HL-60 (cell line): ENCODE measurements at regions not wholly inside any gene's neighbourhood (a gene's known extent, or its start where the extent isn't known, plus 50 kb on each side); places are given as distances from the start of the nearest gene placed in this dataset.

Source experiments
- GABPA ChIP-seq: IDR thresholded peaks from 2 replicates; pipeline ENCODE4 v1.6.1; 2012; ENCODE audit warnings: low read depth
- POLR2AphosphoS5 ChIP-seq: IDR thresholded peaks from 2 replicates; pipeline ENCODE4 v1.6.1; 2012; ENCODE audit warnings: low read depth
- SPI1 ChIP-seq: IDR thresholded peaks from 2 replicates; pipeline ENCODE4 v1.6.1; 2012; ENCODE audit warnings: low read depth, mild to moderate bottlenecking, borderline replicate concordance
- TF ChIP-seq, protein P1 (sequence below): IDR thresholded peaks from one replicate; pipeline ENCODE4 v1.5.1; 2011; ENCODE audit warnings: low read length, control low read depth, inconsistent platforms; ENCODE audit not compliant: insufficient read depth
- TF ChIP-seq, protein P2 (sequence below): IDR thresholded peaks from 2 replicates; pipeline ENCODE4 v1.6.1; 2012; ENCODE audit warnings: low read depth; ENCODE audit not compliant: insufficient replicate concordance

DNA sequence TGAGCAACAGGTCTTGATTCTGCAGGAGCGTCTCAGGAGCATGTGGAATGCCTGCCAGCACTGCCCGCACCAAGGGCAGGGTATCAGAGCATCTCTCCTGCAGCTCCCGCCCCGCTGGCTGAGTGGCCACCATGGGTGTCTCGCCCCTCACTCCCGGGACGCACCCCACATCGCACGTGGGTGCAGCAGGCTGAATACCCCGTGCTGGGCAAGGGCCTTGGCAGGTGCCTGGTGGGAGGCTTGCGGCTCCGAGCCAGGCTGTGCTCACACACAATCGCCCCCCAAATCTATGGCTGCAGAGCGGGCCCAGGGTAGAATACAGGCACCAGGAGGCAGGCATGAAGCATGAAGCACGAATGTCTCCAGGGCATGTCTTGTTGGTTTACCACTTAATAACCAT is 103.9 kb upstream of the TMEM132D start:
- TF ChIP-seq, protein P1, sequence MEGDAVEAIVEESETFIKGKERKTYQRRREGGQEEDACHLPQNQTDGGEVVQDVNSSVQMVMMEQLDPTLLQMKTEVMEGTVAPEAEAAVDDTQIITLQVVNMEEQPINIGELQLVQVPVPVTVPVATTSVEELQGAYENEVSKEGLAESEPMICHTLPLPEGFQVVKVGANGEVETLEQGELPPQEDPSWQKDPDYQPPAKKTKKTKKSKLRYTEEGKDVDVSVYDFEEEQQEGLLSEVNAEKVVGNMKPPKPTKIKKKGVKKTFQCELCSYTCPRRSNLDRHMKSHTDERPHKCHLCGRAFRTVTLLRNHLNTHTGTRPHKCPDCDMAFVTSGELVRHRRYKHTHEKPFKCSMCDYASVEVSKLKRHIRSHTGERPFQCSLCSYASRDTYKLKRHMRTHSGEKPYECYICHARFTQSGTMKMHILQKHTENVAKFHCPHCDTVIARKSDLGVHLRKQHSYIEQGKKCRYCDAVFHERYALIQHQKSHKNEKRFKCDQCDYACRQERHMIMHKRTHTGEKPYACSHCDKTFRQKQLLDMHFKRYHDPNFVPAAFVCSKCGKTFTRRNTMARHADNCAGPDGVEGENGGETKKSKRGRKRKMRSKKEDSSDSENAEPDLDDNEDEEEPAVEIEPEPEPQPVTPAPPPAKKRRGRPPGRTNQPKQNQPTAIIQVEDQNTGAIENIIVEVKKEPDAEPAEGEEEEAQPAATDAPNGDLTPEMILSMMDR, result no peak
- TF ChIP-seq, protein P2, sequence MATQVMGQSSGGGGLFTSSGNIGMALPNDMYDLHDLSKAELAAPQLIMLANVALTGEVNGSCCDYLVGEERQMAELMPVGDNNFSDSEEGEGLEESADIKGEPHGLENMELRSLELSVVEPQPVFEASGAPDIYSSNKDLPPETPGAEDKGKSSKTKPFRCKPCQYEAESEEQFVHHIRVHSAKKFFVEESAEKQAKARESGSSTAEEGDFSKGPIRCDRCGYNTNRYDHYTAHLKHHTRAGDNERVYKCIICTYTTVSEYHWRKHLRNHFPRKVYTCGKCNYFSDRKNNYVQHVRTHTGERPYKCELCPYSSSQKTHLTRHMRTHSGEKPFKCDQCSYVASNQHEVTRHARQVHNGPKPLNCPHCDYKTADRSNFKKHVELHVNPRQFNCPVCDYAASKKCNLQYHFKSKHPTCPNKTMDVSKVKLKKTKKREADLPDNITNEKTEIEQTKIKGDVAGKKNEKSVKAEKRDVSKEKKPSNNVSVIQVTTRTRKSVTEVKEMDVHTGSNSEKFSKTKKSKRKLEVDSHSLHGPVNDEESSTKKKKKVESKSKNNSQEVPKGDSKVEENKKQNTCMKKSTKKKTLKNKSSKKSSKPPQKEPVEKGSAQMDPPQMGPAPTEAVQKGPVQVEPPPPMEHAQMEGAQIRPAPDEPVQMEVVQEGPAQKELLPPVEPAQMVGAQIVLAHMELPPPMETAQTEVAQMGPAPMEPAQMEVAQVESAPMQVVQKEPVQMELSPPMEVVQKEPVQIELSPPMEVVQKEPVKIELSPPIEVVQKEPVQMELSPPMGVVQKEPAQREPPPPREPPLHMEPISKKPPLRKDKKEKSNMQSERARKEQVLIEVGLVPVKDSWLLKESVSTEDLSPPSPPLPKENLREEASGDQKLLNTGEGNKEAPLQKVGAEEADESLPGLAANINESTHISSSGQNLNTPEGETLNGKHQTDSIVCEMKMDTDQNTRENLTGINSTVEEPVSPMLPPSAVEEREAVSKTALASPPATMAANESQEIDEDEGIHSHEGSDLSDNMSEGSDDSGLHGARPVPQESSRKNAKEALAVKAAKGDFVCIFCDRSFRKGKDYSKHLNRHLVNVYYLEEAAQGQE, result no peak
- TF ChIP-seq SPI1 (no peak), POLR2AphosphoS5 (no peak), GABPA (no peak)
